GM21526 (cell line): ENCODE measurements at regions not wholly inside any gene's neighbourhood (a gene's known extent, or its start where the extent isn't known, plus 50 kb on each side); places are given as distances from the start of the nearest gene placed in this dataset.
"Not testable (repeated sequence)": the region's sequence is repeated elsewhere in the genome, so short reads cannot be mapped to it uniquely, and the experiment has no call there.

Experiments used
- ATAC-seq: cut with Tn5 transposase; IDR thresholded peaks from one replicate; pipeline ENCODE4 v1.9.1; 2021; ENCODE audit warnings: moderate library complexity; ENCODE audit not compliant: unreplicated experiment, low FRiP score

- no peak for ATAC-seq
Observed at GRCh38 chr19:28326746-28327145, 886.2 kb downstream of the UQCRFS1 start.

GRCh38 chr19:28324275-28325060 is 888.5 kb downstream of the UQCRFS1 start:
- ATAC-seq, result no peak

DNA sequence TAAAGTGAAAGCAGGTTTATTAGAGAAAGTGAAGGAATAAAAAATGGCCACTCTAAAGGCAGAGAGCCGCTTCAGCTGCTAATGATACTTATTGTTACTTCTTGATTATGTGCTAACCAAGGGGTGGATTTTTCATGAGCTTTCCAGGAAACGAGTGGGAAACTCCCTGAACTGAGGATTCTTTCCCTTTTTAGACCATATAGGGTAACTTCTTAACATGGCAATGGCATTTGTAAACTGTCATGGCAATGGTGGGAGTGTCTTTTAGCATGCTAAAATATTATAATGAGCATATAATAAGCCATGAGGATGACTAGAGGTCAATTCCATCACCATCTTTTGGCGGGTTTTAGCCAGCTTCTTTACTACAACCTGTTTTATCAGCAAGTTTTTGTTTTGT is 890.0 kb downstream of the UQCRFS1 start:
- ATAC-seq, result no peak

GRCh38 chr19:28322491-28322890 is 890.5 kb downstream of the UQCRFS1 start:
- ATAC-seq, result no peak

GRCh38 chr19:28319918-28320317 is 893.0 kb downstream of the UQCRFS1 start:
- no peak for ATAC-seq

DNA sequence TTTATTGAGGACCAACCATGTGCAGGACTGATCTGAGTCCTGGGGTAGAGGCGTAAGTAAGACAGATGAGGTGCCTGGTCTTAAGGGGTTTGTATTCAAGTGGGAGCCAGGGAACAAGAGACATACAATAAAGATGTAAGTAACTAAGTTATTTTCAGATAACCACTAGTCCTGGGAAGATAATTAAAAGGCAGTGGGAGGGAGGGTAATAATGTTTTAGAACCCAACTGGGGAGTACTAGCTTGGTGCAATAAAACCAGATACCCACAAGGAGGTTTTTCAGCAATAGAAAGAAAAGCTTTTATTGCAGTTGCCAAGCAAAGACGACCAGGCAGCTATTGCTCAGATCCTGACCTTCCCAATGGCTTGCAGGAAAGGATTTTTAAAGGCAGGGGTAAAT is 893.7 kb downstream of the UQCRFS1 start:
- no peak for ATAC-seq

- ATAC-seq, result no peak
Observed at GRCh38 chr19:28318469-28319179, 894.3 kb downstream of the UQCRFS1 start.

- ATAC-seq, result no peak
Observed at GRCh38 chr19:28316464-28316863, 896.5 kb downstream of the UQCRFS1 start.

GRCh38 chr19:28314756-28315155 is 898.2 kb downstream of the UQCRFS1 start:
- no peak for ATAC-seq

DNA sequence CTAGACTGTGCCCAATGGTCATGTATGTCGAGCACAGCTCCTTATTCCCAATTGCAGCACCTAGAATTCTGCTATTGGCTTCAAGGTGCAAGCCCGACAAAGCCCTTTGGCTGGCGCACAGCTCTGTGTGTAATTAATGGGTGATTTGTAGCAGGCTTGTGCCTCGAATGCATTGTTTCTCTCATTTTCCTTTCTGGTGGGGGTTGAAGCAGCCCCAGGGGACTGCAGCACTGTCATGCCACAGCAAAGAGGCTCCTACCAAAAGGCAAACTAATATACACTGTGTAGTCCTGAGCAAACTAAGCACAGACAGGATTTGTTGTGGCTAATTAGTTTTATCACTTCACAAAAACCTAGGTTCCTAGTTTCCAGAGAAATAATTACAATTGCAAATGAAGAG is 898.7 kb downstream of the UQCRFS1 start:
- no peak for ATAC-seq

GRCh38 chr19:28313633-28314032 is 899.3 kb downstream of the UQCRFS1 start:
- no peak for ATAC-seq

GRCh38 chr19:28312269-28312668 is 900.7 kb downstream of the UQCRFS1 start:
- no peak for ATAC-seq

- ATAC-seq, result not testable (repeated sequence)
Observed at GRCh38 chr19:28310829-28311228, 902.1 kb downstream of the UQCRFS1 start.

DNA sequence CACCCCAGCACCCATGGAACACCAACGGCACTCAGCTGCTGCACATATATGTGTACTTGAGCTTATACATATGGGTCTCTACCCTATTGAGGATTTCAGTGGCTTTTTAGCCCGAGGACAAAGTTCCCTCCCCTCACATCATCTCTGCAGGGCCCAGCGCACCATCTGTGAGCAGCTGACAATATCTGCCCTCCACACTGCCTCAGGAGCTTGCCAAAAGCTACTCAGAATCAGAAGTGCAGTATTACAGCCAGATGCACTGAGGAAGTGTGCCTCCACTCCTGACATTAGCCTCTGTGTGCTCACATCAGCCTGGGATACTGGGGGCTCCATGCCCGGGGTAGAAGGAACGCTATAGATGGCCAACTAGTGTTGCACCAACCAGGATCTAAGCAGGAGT is 903.9 kb downstream of the UQCRFS1 start:
- no peak for ATAC-seq

DNA sequence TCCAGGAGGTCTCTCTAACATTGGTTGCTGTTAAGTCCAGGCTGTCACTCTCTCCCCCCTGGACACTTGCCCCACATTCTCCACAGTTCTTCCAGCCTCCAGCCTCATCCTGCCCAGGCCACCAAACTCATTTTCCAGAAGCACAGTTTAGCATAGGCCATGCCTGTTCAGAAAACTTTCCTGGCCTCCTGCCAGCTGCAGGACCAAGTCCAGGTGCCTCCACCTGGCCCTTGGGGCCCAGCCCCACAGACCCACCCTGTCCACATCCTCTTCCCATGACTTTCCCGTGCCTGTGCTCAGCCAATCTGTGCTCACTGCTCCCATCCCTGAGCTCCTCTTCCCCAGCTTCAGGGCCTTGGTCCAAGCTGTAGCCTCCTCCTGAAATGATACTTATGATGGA is 905.0 kb downstream of the UQCRFS1 start:
- no peak for ATAC-seq

- ATAC-seq, result no peak
Observed at GRCh38 chr19:28307487-28307886, 905.5 kb downstream of the UQCRFS1 start.

- no peak for ATAC-seq
Observed at GRCh38 chr19:28305513-28305912, 907.4 kb downstream of the UQCRFS1 start.

DNA sequence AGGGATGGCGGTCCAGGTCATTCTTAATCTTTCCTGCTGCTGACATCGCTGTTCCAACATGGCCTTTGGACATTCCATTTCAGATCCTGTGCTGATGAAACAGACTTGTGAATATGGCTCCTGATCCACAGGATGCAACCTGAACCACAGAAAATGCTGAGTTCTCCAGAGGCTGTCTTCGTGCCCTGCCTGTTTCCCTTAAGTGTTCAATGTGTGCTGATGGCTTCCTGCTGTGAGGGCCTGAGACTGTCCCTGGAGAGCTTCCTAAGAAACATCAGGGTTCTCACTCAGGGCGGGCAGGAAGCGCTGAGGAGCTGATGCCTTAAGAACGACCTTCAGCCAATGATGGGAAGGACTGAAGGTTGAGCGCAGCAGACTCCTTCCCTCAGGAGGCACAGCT is 909.4 kb downstream of the UQCRFS1 start:
- ATAC-seq, result no peak

GRCh38 chr19:28301961-28302360 is 911.0 kb downstream of the UQCRFS1 start:
- no peak for ATAC-seq

- ATAC-seq, result no peak
Observed at GRCh38 chr19:28301463-28301862, 911.5 kb downstream of the UQCRFS1 start.

DNA sequence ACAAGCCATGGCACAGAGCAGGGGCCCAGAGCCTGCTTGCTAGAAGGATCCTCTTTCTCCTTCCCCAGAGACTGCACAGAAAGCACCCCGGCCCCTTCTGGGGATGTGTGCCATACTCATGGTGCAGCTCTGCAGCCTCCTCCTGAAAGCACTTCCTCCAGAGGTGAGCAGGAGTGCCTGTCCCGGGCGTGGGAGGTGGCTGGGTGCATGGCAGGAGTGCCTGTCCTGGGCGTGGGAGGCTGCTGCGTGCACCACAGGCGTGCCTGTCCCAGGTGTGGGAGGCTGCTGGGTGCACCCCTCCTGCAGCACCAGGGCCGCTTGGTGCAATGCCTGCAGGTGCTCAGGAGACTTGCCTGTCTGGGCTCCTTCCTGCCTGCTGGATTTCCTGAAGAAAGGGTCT is 913.3 kb downstream of the UQCRFS1 start:
- no peak for ATAC-seq

DNA sequence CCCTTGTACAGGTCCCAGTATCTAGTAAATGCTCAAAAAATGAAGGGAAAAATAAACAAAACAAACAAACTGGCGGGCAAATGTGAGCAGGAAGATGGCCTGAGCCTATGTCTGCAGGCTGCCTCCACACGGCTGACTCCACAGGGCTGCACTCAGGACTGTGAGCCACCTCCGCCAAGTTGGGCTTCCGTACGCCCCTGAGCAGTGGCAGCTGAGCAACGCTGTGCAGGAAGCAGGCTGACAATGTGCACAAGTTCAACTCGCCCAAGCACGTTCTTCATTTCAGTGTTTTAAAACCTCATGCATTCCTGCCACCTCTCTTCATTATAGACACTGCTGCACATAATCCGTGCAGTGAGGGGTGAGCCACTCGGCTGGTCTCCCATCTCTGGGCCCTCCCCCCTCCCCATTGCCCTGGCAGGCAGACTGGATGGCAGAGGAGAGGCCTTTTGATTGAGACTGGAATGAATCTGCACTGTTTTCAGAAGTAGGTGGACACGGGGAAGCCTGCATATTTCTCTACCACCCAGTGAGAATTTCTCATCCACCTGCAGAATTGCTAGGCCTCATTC is 915.3 kb downstream of the UQCRFS1 start:
- ATAC-seq, result no peak
